HCT116 (cell line): ENCODE measurements at regions not wholly inside any gene's neighbourhood (a gene's known extent, or its start where the extent isn't known, plus 50 kb on each side); places are given as distances from the start of the nearest gene placed in this dataset.

ENCODE experiments used
- CTCF ChIP-seq, 3 experiments: fragments of 200-600 bp in 1 of 3; sonication (generic) in 1 of 3; IDR thresholded peaks in 2 of 3; conservative IDR thresholded peaks in 1 of 3; 2 replicates each; pipeline ENCODE4 v1.5.1; 2012 to 2017; ENCODE audit warnings: low read depth in 2 of 3, low read length in 2 of 3, antibody characterized with exemption in 1 of 3, borderline replicate concordance in 1 of 3, control low read depth in 1 of 3, mild to moderate bottlenecking in 1 of 3, mixed read lengths in 1 of 3, mixed run types in 1 of 3, moderate library complexity in 1 of 3; ENCODE audit not compliant: insufficient read depth in 1 of 3
- EZH2 ChIP-seq: fragments of 200-600 bp; sonication (generic); IDR thresholded peaks from 2 replicates; pipeline ENCODE4 v1.6.1; 2017; ENCODE audit warnings: antibody characterized with exemption, mixed run types
- JUND ChIP-seq: IDR thresholded peaks from 2 replicates; pipeline ENCODE4 v1.6.1; 2012
- POLR2A ChIP-seq: IDR thresholded peaks from 2 replicates; pipeline ENCODE4 v1.7.0; 2011; ENCODE audit warnings: borderline replicate concordance; ENCODE audit not compliant: insufficient read depth, insufficient read length; ENCODE audit errors: extremely low read depth
- POLR2AphosphoS5 ChIP-seq: IDR thresholded peaks from 2 replicates; pipeline ENCODE4 v1.6.1; 2011; ENCODE audit warnings: mild to moderate bottlenecking, low read depth, low read length, moderate library complexity
- YY1 ChIP-seq: IDR thresholded peaks from 2 replicates; pipeline ENCODE4 v1.6.1; 2011; ENCODE audit warnings: low read length, low read depth, moderate library complexity, mild to moderate bottlenecking; ENCODE audit not compliant: insufficient replicate concordance; ENCODE audit errors: extremely low read depth

GRCh38 chr3:193114431-193115340, 126.3 kb upstream of the PLAAT1 start:
- TF ChIP-seq POLR2A (no peak), CTCF (IDR thresholded peaks at IDR 0.05 in 2 of 3, conservative IDR thresholded peaks at IDR 0.05 in 1 of 3; ENCODE audit: borderline replicate concordance in 1 of 3, insufficient read depth in 1 of 3, low read depth in 2 of 3, low read length in 2 of 3) (no peak), EZH2 (no peak), POLR2AphosphoS5 (no peak), JUND (no peak), YY1 (no peak)
